Ishikawa (cell line): ENCODE measurements at regions not wholly inside any gene's neighbourhood (a gene's known extent, or its start where the extent isn't known, plus 50 kb on each side); places are given as distances from the start of the nearest gene placed in this dataset.

Source experiments
- CREB1 ChIP-seq: IDR thresholded peaks from 2 replicates; pipeline ENCODE4 v1.6.1; 2012; ENCODE audit warnings: low read depth
- EP300 ChIP-seq: IDR thresholded peaks from 2 replicates; pipeline ENCODE4 v1.6.1; 2012; ENCODE audit warnings: borderline replicate concordance
- RAD21 ChIP-seq: IDR thresholded peaks from 2 replicates; pipeline ENCODE4 v1.6.1; 2012; ENCODE audit warnings: low read depth
- TAF1 ChIP-seq: IDR thresholded peaks from 2 replicates; pipeline ENCODE4 v1.6.1; 2012; ENCODE audit warnings: low read depth, mild to moderate bottlenecking
- TEAD4 ChIP-seq: IDR thresholded peaks from 2 replicates; pipeline ENCODE4 v1.6.1; 2012
- YY1 ChIP-seq: IDR thresholded peaks from 2 replicates; pipeline ENCODE4 v1.6.1; 2012; ENCODE audit warnings: low read depth
- ZBTB7A ChIP-seq: IDR thresholded peaks from 2 replicates; pipeline ENCODE4 v1.6.1; 2012; ENCODE audit warnings: low read depth
- TF ChIP-seq, protein P1 (sequence below): IDR thresholded peaks from 2 replicates; pipeline ENCODE4 v1.6.1; 2012; ENCODE audit warnings: low read depth, mild to moderate bottlenecking
- TF ChIP-seq, protein P2 (sequence below): IDR thresholded peaks from 2 replicates; pipeline ENCODE4 v1.6.1; 2012
- TF ChIP-seq, protein P3 (sequence below): IDR thresholded peaks from 2 replicates; pipeline ENCODE4 v1.6.1; 2012

DNA sequence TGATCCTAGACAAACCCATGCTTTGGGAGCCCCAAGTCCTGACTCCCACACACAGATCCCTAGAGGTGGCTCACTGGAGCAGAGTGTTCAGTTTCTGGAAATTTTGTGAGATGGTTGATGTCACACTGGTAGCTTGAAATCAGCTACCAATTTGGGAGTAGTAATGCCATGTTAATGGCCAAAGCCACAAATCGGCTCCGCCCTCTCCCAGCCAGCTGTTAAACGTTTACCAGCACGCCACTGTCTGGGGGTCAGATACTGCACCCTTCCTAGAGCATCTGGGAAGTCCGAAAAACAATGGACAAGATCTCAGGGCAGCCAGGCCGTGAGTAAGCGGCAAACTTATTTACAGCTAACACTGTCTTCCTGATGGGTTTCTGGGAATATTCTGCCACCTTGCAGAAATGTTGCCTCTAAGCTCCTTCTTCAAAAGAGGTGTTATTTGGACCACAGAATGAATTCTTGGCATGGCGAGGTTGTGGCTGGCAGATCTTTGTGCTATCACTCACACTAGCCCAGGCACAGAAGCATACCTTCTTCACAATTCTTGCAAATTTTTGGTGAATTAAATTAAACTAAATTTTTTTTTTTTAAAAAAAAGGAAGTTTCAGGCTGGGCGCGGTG lies 60.2 kb upstream of the FZD7 start:
- TF ChIP-seq, protein P1, sequence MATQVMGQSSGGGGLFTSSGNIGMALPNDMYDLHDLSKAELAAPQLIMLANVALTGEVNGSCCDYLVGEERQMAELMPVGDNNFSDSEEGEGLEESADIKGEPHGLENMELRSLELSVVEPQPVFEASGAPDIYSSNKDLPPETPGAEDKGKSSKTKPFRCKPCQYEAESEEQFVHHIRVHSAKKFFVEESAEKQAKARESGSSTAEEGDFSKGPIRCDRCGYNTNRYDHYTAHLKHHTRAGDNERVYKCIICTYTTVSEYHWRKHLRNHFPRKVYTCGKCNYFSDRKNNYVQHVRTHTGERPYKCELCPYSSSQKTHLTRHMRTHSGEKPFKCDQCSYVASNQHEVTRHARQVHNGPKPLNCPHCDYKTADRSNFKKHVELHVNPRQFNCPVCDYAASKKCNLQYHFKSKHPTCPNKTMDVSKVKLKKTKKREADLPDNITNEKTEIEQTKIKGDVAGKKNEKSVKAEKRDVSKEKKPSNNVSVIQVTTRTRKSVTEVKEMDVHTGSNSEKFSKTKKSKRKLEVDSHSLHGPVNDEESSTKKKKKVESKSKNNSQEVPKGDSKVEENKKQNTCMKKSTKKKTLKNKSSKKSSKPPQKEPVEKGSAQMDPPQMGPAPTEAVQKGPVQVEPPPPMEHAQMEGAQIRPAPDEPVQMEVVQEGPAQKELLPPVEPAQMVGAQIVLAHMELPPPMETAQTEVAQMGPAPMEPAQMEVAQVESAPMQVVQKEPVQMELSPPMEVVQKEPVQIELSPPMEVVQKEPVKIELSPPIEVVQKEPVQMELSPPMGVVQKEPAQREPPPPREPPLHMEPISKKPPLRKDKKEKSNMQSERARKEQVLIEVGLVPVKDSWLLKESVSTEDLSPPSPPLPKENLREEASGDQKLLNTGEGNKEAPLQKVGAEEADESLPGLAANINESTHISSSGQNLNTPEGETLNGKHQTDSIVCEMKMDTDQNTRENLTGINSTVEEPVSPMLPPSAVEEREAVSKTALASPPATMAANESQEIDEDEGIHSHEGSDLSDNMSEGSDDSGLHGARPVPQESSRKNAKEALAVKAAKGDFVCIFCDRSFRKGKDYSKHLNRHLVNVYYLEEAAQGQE = no peak
- TF ChIP-seq TEAD4 (no peak), TAF1 (no peak), RAD21 (no peak), EP300 (no peak), ZBTB7A (no peak), CREB1 (no peak), YY1 (no peak)
- TF ChIP-seq, protein P2, sequence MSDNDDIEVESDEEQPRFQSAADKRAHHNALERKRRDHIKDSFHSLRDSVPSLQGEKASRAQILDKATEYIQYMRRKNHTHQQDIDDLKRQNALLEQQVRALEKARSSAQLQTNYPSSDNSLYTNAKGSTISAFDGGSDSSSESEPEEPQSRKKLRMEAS = no peak
- TF ChIP-seq, protein P3, sequence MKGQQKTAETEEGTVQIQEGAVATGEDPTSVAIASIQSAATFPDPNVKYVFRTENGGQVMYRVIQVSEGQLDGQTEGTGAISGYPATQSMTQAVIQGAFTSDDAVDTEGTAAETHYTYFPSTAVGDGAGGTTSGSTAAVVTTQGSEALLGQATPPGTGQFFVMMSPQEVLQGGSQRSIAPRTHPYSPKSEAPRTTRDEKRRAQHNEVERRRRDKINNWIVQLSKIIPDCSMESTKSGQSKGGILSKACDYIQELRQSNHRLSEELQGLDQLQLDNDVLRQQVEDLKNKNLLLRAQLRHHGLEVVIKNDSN = no peak
